Esophagus muscularis mucosa (tissue), 4 donors: ENCODE measurements at regions not wholly inside any gene's neighbourhood (a gene's known extent, or its start where the extent isn't known, plus 50 kb on each side); places are given as distances from the start of the nearest gene placed in this dataset.

Experiments used
- CTCF ChIP-seq, 3 experiments: fragments of 200-600 bp in 2 of 3; fragments of 450-650 bp in 1 of 3; sonication (generic) in 2 of 3; IDR thresholded peaks; one replicate each; pipeline ENCODE4 v1.5.1; 2017 to 2019; ENCODE audit warnings: antibody characterized with exemption in 3 of 3, mild to moderate bottlenecking in 2 of 3, moderate library complexity in 1 of 3
- EP300 ChIP-seq: sonication (generic); formaldehyde crosslinking; IDR thresholded peaks from one replicate; pipeline ENCODE4 v1.6.1; 2017; ENCODE audit warnings: antibody characterized with exemption
- POLR2A ChIP-seq: fragments of 450-650 bp; IDR thresholded peaks from one replicate; pipeline ENCODE4 v1.6.1; 2017; ENCODE audit warnings: antibody characterized with exemption, moderate library complexity, mild to moderate bottlenecking, low read depth
- POLR2AphosphoS5 ChIP-seq, 2 donors: sonication (generic); formaldehyde crosslinking; IDR thresholded peaks; one replicate each; pipeline ENCODE4 v1.6.1; 2017; ENCODE audit warnings: antibody characterized with exemption in 2 of 2

GRCh38 chrX:104513162-104513561, 52.8 kb upstream of the IL1RAPL2 start:
- TF ChIP-seq CTCF (IDR thresholded peaks at IDR 0.05) (no peak), EP300 (no peak), POLR2A (no peak), POLR2AphosphoS5 (IDR thresholded peaks at IDR 0.05) (no peak)
